C4-2B (cell line): ENCODE measurements at regions not wholly inside any gene's neighbourhood (a gene's known extent, or its start where the extent isn't known, plus 50 kb on each side); places are given as distances from the start of the nearest gene placed in this dataset.
A peak's percentile ranks its signal among the peaks of the same experiment; 100 is the strongest.

Source experiments
- H3K27ac ChIP-seq: fragments of 450-650 bp; 2 replicates; pipeline ENCODE4 v1.5.1; 2017
- ZFX ChIP-seq: fragments of 450-650 bp; IDR thresholded peaks from 2 replicates; pipeline ENCODE4 v1.6.1; 2017
- TF ChIP-seq, protein P1 (sequence below): fragments of 450-650 bp; conservative IDR thresholded peaks from 2 replicates; pipeline ENCODE4 v1.5.1; 2017; ENCODE audit warnings: mild to moderate bottlenecking

DNA sequence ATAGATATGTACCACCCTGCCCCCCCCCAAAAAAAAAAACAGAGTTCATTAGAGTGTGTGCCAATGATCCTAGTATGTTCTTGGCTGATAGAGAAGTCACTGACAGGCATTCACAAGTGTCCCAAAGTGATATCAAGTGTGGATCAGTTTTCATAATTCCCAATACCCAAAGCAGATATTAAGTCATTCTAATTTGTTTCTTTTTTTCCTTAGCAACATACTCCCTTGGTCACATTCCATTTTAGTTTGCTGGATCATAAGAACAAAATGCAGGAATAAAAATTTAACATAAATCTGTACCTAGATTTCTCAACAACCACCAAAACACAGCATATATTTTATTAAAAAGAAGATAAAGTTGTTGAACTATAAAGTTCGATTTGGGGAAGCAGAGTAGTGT is 129.8 kb upstream of the PALMD start:
- TF ChIP-seq, protein P1, sequence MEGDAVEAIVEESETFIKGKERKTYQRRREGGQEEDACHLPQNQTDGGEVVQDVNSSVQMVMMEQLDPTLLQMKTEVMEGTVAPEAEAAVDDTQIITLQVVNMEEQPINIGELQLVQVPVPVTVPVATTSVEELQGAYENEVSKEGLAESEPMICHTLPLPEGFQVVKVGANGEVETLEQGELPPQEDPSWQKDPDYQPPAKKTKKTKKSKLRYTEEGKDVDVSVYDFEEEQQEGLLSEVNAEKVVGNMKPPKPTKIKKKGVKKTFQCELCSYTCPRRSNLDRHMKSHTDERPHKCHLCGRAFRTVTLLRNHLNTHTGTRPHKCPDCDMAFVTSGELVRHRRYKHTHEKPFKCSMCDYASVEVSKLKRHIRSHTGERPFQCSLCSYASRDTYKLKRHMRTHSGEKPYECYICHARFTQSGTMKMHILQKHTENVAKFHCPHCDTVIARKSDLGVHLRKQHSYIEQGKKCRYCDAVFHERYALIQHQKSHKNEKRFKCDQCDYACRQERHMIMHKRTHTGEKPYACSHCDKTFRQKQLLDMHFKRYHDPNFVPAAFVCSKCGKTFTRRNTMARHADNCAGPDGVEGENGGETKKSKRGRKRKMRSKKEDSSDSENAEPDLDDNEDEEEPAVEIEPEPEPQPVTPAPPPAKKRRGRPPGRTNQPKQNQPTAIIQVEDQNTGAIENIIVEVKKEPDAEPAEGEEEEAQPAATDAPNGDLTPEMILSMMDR: no peak
- no peak for TF ChIP-seq ZFX
- H3K27ac ChIP-seq: no peak overlapping the region

DNA sequence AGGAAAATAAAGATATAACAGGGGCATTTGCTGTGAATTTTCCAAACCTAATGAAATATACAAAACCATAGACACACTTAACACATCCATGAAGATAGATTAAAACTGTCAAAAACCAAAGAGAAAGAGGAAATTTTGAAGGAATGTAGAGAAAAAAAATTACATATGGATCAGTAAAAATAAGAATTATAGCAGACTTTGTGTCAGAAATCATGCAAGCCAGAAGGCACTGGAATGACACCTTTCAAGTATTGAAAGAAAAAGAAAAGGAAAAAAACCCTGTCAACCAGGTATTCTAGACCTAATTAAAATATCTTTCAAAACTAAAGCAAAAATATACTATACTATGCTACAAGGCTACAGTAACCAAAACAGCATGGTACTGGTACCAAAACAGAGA is 125.8 kb upstream of the PALMD start:
- TF ChIP-seq, protein P1: no peak

DNA sequence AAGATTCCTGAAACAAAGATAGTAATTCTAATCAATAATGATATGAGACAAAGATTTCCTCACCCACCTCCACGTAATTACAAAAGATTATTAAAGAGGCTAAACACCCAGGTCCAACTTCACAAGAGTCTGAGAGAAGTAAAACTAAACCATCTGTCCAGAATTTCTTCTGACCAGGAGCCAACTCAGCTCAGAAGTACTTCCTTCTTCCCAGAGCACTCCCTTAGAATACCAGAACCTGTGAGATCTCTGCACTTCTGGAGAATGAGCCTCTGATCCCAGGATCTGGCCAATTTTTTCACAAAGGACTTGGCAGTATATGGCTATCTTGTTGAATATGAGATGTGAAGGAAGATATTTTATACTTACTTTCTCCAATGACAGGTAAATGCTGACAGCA is 120.6 kb upstream of the PALMD start:
- no peak overlapping the region for H3K27ac ChIP-seq

More for the DNA sequence above, 125.8 kb upstream of the PALMD start:
- no peak overlapping the region for H3K27ac ChIP-seq

DNA sequence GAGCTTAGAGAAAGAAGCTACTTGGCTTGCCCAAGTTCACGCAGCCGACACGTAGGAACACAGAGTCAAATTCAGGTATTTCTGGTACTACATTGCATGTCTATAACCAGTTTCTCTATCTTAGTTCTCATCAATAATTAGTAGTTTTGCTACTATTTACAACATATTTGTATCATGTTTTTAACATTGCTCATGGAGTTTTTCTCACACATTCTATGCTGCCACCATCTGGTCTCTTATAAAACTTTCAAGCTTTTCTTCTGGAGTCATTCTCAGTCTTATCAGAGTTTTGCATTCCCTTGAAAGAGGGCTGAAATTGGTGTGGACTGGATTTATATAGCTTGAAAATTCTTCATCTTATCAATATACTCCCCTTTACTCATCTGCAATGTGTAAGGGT is 118.8 kb upstream of the PALMD start:
- no peak for TF ChIP-seq ZFX
- TF ChIP-seq, protein P1: peak; percentile 64
- H3K27ac ChIP-seq: no peak overlapping the region

More for the DNA sequence above, 120.6 kb upstream of the PALMD start:
- no peak for TF ChIP-seq ZFX
- TF ChIP-seq, protein P1: no peak

DNA sequence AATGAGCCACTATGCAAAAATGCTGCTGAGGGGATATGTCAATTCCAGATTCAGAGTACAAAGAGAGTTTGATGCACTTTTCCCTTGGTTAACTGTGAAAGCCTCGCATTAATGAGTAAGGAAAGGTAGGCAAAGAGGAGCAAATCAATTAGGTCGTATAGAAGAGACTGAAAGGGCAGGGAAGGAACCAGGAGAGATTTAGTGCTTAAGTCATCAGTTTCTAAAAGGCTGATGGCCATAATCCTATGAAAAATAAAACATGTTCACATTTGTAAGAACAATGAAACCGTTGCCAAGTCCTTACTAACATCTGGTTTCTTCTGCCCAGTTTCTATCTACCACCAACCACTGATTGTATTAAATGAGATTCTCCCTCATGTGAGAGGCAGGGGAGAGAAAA is 118.4 kb upstream of the PALMD start:
- no peak for TF ChIP-seq ZFX
- TF ChIP-seq, protein P1: no peak
- H3K27ac ChIP-seq: no peak overlapping the region

DNA sequence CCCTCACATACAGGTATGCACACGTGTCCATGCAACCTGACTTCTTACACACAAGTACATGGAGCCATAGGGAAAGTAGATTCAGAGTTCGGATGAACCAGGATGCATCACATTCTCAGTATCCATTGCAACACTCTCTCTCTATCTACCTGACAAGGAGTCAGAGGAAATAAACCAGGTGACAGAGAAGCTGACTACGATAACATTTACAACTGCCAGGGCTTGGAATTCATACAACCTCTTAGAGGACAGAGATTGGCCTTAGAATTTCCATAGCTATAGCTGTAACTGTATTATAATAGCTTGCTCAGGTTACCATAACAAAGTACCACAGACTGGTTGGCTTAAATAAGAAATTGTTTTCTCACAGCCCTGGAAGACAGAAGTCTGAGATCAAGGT is 116.9 kb upstream of the PALMD start:
- H3K27ac ChIP-seq: no peak overlapping the region
- TF ChIP-seq ZFX: no peak
- TF ChIP-seq, protein P1: no peak

DNA sequence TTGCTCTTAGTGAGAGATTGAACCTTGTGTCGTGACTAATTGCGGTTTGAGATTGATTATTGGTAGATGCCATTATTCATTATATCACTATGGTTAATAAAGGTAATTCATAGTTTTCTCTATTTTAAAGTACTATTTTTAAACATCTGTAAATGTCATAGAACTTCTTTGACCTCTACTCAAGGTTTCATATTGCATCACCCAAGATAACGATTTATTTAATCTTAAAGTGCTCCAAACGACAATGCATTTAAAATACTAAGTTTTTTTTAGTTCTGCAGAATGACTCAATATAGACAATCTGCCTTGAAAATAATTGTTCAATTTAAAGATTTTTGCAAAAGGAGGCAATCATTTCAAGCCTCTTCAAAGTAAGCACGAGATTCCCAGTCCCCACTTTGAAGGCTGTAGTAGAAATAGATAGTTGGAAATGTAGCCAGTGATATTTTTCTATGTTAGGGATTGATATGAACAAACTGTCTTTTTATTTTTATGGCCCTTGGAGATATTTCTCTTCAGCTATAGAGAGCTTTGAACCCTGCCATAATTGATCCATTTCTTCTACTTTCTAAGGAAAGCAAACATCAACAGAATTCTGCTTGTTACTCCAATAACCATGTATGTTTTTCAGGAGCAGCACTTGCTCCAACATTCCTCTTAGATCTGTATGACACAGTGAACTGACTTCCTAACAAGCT is 114.2 kb upstream of the PALMD start:
- no peak for TF ChIP-seq ZFX
- TF ChIP-seq, protein P1: no peak
- no peak overlapping the region for H3K27ac ChIP-seq
